ENCODE measurements at regions not wholly inside any gene's neighbourhood (a gene's known extent, or its start where the extent isn't known, plus 50 kb on each side); places are given as distances from the start of the nearest gene placed in this dataset.

DNA sequence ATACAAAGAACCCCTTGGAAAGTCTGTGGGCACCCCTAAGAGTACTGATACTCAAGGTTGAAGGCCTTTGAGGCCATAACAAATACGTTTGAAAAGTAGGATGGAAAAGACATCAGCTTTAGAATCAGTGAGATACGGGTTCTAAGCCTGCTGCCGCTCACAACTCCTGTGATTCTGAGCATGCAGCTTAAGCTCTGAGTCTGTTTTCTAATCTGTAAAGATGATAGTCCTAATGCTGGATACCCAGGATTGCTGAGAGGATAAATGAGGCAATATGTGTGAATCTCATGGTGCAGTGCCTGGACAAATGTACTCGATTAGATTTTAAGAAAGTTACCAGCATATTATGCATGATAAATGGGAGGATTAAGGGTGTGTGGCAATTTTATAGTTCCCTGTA, 321.0 kb upstream of the HSF2 start:
- no peak for DNase-seq
- intact Hi-C loops (cut with DNase I): no loop called here

DNA sequence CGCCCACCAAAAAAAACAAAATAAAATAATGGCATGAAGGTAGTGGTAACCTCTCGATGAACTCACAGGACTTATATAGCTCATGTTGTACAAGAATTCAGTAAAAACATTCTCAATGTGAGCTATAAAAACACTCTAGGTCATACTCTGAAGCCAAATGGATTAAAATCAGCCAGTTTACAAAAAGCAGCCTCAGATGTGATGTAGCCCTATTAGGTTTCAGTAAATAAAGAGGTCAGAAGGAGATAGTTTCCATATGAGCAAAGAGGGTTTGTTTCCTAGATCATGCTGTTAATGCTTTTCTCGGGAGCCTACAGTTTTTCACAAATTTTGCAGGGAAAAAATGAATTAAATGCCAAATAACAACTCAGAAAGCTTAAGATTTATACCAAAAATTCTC, 319.5 kb upstream of the HSF2 start:
- DNase-seq: no peak
- intact Hi-C loops (cut with DNase I): no loop called here

DNA sequence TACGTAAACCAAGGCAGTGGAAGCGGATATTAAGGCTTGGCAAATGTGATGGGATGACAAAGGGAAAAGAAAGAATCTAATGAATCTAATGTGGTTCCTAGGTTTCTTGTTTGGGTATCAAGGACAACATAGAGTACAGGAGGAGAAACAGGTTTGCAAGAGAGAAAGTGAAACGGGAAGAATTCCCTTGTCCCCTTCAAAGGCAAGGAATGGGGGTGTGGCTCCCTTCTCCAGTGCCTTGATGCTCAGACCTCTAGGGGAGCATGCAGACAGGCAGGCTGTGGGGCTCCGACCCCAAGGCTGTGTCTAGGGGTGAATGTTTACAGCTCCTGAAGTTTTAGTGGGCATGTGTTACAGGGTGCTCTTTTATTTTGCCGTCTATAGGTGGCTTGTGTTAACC, 317.5 kb upstream of the HSF2 start:
- DNase-seq: no peak
- intact Hi-C loops (cut with DNase I): no loop called here

DNA sequence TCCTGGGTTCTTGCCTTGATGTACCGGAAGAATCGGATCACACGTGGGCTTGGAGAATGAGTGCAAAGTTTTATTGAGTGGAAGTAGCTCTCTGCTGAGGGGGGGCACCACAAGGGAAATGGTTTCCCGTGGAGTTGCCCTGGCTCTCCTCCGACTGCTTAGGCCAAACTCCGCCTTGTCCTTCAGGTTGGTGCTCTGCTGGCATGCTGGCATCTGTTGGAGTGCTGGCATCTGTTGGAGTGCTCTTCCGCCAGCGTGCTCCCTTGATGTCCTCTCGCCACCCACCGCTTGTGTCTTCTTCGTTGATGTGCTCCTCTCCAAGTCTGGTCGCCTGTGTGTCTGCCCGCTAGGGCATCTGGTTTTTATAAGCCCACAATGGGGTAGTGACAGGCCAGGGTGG, 317.1 kb upstream of the HSF2 start:
- peak in 1 of 10 donors; percentile 53 for DNase-seq
- intact Hi-C loops (cut with DNase I): no loop called here

DNA sequence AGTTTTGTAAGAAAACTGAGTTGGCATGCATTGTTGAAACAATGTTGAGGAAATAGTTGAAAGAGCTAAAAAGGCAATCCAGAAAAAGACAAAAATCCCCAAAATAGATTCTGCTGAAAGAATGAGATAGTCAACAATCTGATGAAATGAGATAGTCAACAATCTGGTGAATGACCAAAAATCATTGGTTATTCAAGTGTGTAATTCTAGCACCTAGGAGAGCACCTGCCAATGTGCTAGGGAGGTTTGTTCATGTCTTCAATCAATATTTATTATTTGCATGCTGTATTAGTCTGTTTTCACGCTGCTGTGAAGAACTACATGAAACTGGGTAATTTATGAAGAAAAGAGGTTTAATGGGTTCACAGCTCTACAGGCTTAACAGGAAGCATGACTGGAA, 307.1 kb upstream of the HSF2 start:
- DNase-seq: no peak
- intact Hi-C loops (cut with DNase I): no loop called here

DNA sequence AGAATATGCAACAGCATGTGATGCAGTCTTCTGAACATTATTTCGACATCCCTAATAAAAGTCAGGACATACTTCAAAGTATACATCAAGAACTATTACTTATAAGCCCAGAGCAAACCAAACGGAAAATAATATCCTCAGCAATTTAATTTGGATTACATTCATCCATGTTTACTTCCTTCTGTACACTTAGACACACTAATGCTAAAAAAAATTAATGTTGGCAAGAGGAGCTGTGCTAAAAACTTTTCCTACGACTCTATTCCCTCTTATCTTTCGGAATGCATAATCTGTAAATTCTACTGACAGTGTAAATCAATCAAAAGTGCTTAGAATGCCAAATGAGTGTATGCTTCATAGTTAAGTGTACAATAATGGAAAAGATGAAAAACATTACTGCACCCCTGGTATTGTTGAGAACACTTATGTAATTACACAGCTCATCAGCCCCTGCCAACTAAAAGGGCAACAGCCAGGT, 301.2 kb upstream of the HSF2 start:
- DNase-seq: no peak

DNA sequence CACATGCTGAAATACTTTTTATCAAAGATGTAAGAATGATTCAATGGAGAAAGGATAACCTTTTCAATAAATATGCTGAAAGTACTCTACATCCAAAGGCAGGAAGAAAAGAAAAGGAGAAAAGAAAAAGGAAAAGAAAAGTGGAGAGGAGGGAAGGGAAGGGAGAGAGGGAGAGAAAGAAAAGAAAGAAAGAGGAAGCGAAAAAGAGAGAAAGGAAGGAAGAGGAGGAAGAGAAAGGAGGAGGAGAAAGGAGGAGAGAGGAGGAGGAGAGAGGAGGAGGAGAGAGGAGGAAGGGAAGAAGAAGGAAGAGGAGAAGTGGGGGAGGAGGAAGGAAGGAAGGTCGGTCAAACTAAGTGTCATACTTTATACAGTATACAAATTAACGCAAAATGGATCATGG, 297.4 kb upstream of the HSF2 start:
- intact Hi-C loops (cut with DNase I): no loop called here
- no peak for DNase-seq

More for the DNA sequence above, 301.2 kb upstream of the HSF2 start:
- intact Hi-C loops (cut with DNase I): no loop called here

DNA sequence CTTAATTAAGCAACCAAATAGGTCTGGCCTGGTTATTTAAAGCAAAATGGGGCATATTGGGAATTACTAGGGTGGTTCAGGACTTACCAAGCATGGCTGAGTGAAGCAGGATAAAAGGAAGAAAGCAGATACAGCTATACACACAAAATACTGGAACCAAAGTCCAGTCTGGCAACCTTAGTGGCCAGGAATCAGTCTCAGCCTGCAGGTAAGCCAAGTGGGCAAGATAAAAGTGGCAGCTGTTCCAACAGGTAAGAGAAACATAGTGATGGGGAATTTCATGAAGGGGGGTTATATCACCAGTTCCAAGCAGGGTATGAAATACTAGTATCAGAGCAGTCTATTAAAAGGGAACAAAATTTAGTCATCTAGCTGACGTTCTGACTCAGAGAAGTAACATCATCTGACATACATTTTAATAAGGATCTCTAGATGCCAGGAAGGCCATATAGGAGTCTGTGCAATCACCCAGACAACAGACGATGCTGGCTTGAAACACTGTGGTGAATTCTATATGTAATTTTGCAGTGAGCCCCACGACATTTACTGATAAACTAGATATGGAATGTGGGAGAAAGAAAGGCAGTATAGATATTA, 292.1 kb upstream of the HSF2 start:
- DNase-seq: no peak
- intact Hi-C loops (cut with DNase I): no loop called here

DNA sequence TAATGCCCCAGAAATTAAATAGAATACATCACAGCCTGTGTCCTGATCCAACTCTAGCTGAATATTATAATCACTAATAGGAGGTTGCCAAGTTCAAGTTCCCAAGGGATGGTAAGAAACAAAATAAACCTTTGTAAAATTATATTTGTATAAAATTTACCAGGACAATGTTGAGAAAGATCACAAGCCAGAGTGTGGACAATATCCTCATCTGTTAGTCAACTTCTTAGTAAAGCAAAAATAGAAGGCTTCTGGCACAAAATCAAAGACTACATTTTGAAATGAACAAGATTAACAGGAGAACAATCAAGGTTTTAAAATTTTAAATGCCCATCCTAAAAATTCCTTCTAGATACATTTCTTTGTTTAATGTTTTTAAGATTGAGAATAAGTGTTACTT, 290.4 kb upstream of the HSF2 start:
- intact Hi-C loops (cut with DNase I): no loop called here
- DNase-seq: no peak

DNA sequence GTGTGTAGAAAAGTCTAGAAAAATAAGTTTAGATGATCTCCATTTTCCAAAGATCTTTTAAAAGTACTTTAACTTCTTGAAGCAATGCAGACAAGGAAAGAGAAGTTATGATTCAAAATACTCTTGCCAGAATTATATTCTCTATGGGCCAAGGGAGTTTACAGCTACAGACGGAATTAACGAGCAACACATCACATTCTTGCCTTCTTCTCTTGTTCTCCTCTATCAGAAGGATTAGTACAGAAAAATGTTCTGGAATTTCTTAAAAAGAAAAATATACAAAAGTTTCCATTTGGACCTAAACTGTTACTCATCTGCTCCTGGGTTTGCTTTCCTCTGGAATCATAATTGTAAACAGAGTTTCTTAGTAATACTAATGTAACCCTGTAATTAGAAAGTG, 284.7 kb upstream of the HSF2 start:
- DNase-seq: no peak
- intact Hi-C loops (cut with DNase I): no loop called here

DNA sequence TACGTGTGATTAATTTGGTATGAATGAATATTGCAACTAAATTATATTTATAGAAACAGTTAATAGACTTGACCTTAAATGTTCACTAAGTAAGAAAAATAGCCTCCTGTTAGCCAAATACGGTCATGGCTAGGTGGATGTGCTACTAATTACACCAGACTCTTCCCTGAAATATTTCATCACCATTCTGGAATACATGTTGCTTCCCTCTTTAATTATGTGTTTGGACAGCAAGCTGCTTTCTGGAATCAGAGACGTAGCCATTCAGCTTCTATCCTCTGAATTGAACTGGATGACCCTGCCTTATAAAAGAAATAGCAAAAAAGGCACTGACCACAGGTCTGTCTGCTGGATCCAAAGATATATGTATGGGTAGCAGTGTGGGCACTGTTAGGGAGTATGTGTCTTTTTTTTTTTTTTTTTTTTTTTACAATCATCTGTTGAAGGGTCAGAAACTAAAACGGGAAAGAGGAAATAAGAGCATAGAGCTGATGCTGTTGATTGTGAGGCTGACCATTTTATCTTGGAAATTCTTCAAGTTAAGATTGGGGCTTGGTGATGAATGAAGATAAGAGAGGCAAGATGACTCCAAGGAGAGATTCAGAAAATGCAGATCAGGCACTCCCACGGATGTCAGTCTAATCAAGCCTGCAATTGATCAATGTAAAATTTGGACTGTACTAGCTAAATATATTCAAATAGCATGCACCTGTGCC, 283.2 kb upstream of the HSF2 start:
- no peak for DNase-seq

DNA sequence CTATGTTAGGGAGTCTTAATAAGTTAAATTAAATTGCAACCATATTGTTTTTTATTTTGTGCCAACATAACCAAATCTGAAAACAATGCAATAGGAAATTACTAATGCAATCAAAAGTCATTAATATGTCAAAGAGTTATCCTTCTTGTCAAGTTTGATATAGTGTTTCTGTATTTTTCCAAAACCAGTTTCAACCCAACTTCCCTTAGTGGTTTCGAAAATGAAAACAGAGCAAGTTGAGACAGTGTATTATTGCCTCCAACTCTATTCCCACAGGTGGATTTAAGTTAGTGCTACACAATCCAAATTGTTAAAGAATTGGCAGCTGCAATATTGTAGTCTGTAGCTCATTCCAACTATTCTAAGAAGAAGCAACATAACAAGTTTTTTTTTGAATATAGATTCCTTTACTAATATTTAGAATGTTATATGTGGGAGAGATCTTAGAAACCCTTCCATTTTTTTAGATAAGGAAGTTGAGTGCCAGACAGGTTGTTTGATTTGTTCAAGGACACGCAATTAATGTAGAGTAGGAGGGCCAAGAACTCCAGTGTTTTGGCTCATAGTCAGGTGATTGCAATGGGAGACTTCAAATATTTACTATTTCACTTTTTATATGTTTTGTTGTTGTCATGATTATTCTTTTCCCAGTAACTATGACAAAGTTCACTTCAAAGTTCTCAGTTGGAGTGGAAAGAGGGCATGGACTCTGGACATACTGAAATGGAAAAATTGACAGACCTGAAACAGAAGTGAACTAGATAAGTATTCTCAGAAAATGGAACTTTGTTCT, 282.4 kb upstream of the HSF2 start:
- DNase-seq: no peak
- intact Hi-C loops (cut with DNase I): no loop called here

More for the DNA sequence above, 283.2 kb upstream of the HSF2 start:
- intact Hi-C loops (cut with DNase I): no loop called here

DNA sequence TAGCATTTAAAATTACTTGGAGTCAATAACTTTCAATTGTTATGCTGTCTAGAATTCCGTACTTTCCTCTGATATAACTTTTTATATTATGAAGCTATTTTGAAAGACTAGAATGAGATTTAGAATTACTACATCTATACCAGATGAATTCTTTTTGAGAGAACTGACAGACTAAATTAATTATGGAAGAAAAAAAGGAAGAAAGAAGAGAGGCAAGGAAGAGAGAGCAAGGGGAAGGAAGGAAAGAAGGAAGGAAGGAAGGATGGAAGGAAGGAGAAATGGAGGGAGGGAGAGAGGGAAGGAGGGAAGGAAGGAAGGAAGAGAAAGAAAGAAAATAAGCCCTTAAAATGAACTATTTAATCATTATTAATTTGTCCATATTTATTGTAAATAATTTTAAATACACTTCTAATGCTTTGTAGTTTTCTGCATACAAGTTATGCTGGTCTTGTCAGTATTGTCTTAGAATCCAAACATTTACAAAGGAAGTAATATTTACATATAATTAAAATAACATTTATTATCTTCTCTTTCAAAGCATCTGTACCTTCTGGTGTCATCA, 280.4 kb upstream of the HSF2 start:
- DNase-seq: no peak
- intact Hi-C loops (cut with DNase I): no loop called here

DNA sequence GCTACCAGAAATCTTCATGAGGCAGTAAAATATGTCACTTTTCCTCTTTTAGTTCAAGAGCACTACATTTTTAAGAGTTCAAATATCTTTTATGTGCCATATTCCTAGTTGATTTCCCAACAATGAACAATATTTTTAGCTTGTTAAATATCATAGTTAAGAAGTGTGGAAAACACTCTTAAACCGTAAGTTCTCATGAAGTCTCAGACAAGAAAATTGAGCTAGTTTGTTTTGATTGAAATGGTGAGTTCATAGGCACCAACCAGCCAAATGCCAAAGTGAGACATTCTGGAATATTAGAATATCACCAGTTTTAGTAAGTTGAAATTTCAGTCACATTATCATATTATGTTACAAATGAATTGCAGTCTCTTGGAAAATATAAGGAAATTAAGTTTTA, 277.2 kb upstream of the HSF2 start:
- DNase-seq: no peak
- intact Hi-C loops (cut with DNase I): no loop called here

DNA sequence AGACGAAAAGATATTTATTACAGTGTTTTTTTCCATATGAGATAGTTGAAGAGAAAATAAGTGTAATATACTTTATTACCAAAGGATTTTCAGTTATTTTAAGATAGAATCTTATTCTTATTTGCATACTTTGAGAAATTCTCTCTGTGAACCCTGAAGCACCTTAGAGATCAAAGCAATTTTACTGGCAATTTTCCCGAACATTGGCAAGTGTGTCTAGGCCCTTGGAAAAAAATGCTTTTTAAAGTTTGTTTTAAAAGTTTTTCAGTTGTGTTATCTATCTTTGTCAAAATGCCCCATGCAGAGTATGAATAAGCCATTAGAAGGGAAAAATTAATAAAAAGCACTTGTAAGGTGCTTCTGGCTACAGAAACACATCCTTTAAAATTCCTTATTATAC, 276.8 kb upstream of the HSF2 start:
- DNase-seq: no peak
- intact Hi-C loops (cut with DNase I): no loop called here

DNA sequence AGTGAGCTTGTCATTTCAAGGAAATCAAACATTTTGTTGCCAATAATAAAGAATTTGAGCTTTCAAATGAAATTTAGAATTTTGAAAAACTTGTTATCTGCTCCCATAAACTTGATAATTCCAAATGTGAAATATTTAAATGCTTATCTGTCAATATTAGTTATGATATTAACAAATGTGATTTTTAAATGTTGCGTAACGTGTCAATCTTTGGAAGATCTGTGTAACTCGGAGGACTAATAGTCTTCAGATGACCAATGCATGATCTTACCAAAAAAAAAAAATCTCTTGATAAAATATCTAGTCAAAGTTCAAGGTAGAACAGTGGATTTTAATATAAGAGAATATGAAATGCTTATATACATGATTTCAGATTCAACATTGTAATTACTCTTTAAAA, 274.5 kb upstream of the HSF2 start:
- no peak for DNase-seq
- intact Hi-C loops (cut with DNase I): no loop called here

DNA sequence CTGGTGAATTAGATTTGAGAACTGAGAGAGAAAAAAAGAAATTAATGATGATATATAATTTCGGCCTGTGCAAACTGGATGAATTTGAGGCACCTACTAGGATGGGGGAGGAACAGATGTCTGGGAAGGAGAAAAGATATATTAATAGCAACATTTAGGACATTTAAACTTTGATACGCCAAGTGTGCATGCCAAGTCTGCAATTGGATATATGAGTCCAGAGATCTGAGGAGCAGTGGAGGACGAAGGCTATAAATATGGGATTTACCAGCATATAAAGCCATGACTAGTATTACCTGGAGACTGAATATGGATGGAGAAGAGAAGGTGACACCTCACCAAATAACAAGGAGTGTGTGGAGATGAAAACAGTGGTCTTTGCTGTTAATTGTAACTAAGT, 272.6 kb upstream of the HSF2 start:
- no peak for DNase-seq
- intact Hi-C loops (cut with DNase I): no loop called here

DNA sequence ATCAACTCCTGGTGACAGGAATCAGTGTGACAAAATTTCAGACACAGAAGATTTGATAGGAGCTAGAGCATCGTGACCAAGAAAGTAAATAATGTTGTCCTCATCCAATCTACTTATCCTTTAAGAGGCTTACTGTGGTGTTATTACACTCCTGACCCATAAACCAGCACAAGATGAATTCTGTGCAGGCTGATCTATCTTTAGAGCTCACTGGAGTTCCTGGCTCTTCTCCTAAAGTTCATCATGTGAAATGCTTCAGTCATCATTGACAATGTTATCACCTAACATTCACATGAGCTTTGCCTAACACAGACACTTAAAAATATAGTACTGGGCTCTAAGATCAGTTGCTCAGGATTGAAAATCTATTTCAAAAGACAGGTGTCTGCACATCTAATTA, 271.0 kb upstream of the HSF2 start:
- DNase-seq: no peak
- intact Hi-C loops (cut with DNase I): no loop called here

DNA sequence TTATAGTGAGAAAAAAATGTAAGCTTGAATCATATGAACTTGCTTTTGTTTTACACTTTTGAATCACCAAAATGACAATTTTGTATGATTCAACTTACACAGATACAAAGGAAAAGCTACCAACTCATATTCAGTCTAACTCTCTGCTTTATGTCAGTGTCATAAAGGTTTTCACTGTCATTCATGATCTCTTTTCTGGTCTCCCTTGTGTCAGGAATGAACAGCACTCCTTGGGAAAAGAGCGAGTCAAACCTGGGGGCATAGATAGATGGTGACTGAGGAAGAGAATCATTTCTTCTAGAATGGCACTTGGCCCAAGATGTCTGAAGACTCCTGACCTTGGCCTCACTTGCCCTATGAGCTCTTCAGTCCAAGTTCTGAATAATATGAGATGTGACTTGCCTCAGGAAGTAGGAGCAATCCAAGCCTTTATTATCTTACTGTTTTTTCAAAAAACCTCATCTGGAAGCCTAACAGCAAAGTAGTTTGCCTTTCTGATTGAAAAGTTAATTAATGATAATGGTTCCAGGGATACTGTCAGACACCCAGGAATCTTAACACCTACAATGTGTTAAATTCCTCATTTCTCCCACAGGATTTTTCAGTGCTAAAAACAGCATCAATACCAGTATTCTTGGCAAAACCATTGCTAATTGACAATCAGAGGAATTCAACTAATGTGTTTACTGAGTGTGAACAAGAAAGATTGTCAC, 270.0 kb upstream of the HSF2 start:
- DNase-seq: no peak
- intact Hi-C loops (cut with DNase I): no loop called here

DNA sequence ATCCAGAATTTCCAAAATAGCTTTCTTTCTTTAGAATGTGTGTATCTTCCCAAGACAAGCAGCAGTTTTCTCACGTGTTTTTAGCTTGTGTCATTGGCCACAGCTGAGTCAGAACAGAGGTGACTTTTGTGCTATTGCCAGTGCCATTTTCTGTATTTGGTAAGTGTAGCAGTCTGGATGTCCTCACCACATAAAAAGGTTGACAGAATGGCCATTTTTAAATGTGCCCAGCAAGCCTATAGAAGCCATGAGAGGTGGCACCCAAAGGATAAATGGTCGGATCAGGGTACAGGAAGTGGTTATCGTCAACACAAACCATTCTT, 269.5 kb upstream of the HSF2 start:
- no peak for DNase-seq
- intact Hi-C loops (cut with DNase I): no loop called here

DNA sequence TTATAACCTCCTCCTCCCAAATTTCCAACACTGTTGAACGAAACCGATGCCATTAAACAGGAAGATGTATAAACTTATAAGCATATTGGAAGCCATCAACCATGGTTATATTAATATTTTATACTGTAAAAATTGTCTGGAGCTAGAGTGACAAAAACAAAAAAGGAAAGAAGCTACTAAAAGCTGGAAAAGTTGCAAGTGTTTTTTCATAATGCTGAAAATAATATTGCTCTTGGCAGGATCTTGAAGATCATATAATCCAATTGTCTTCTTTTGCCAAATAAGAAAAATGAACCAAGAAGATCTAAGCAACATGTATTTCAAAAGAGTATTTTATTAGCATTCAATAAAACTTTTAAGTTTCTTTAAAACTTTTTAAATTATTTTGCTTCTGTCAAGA, 268.9 kb upstream of the HSF2 start:
- intact Hi-C loops (cut with DNase I): no loop called here
- DNase-seq: no peak

Measured in posterior cingulate gyrus (tissue), 11 donors.